ENCODE measurements at regions not wholly inside any gene's neighbourhood (a gene's known extent, or its start where the extent isn't known, plus 50 kb on each side); places are given as distances from the start of the nearest gene placed in this dataset.

GRCh38 chr1:59057211-59057694 is 239.6 kb upstream of the FGGY start:
- TF ChIP-seq CTCF (IDR thresholded peaks at IDR 0.05; ENCODE audit: poor library complexity, severe bottlenecking) (no peak), EZH2 (IDR thresholded peaks at IDR 0.05; ENCODE audit: borderline replicate concordance, insufficient read depth, low read length, poor library complexity, severe bottlenecking) (no peak), EP300 (conservative IDR thresholded peaks at IDR 0.05; ENCODE audit: poor library complexity, severe bottlenecking) (peak; percentile 27)
